SIG-M5 (cell line): ENCODE measurements at regions not wholly inside any gene's neighbourhood (a gene's known extent, or its start where the extent isn't known, plus 50 kb on each side); places are given as distances from the start of the nearest gene placed in this dataset.
"Not testable (repeated sequence)": the region's sequence is repeated elsewhere in the genome, so short reads cannot be mapped to it uniquely, and the experiment has no call there.

Experiments
- DNase-seq: peaks from one replicate; lab custom pipeline; 2025; lab: John Stamatoyannopoulos, UW

DNA sequence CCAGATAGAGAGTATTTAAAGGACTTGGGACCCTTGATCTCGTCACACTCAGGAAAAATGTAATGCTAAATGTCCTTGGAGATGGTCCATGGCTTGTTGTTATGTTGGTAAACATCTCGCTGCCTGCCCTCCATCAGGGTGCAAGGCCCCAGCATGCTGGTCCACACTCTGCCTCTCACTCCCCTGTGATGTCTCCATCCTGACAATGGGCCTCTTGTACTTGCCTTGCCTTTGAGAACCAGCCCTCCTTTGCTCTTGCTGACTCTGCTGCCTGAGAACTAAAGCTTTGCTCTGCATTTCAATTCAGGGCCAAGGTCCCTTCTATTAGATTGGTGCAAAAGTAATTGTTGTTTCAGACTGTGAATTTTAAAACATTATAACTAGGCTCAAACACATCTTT, 131.0 kb upstream of the LMNTD1 start:
- no peak for DNase-seq

DNA sequence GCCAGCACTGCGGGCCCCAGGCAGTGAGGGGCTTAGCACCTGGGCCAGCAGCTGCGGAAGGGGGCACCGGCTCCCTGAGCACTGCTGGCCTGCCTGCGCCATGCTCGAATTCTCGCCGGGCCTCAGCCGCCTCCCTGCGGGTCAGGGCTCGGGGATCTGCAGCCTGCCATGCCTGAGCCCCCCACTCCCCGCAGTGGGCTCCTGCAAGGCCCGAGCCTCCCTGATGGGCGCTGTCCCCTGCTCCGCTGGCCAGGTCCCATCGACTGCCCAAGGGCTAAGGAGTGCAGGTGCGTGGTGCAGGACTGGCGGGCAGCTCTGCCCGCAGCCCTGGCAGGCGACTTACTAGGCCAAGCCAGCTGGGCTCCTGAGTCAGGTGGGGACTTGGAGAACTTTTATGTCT, 133.3 kb upstream of the LMNTD1 start:
- DNase-seq = no peak

DNA sequence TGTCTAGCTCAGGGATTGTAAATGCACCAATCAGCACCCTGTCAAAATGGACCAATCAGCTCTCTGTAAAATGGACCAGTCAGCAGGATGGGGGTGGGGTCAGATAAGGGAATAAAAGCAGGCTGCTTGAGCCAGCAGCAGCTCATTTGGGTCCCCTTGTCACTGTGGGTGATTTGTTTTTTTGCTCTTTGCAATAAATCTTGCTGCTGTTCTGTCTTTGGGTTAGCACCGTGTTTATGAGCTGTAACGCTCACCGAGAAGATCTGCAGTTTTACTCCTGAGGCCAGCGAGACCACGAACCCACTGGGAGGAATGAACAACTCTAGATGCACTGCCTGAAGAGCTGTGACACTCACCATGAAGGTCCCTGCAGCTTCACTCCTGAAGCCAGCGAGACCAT, 134.1 kb upstream of the LMNTD1 start:
- DNase-seq = no peak

DNA sequence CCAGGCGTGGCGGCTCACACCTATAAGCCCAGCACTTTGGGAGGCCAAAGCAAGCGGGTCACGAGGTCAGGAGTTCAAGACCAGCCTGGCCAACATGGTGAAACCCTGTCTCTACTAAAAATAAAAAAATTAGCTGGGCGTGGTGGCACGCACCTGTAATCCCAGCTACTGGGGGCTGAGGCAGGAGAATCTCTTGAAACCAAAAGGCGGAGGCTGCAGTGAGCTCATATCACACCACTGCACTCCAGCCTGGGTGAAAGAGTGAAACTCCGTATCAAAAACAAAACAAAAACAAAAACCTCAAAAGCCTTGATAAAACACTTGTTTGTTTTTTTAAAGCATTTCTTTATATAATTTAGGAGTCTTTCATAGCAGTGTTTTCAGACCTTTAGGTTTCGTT, 135.8 kb upstream of the LMNTD1 start:
- not testable (repeated sequence) for DNase-seq

DNA sequence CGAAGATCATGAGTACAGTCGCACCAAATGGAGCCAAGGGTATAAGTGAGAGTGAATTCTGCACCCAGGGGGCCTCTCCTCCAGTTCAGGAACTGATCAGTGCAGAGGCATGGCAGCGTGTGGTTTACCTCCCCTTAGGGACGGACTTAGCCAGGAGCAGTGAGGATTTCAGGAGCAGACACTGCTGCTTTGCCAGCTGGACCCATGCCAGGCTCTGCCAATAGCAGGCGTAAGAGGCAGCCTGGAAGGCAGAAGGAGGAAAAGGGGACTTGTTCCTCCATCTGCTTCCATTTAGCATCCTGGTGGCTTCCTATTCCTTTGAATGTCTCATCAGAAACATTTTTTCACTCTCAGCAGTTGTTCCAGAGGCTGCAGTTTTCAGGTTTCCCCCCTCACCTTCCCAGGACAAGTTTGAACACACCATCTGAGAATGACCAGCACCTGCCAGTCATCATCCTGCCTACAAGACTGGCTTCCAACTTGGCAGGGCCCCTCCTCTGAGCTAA, 137.0 kb upstream of the LMNTD1 start:
- DNase-seq = no peak

DNA sequence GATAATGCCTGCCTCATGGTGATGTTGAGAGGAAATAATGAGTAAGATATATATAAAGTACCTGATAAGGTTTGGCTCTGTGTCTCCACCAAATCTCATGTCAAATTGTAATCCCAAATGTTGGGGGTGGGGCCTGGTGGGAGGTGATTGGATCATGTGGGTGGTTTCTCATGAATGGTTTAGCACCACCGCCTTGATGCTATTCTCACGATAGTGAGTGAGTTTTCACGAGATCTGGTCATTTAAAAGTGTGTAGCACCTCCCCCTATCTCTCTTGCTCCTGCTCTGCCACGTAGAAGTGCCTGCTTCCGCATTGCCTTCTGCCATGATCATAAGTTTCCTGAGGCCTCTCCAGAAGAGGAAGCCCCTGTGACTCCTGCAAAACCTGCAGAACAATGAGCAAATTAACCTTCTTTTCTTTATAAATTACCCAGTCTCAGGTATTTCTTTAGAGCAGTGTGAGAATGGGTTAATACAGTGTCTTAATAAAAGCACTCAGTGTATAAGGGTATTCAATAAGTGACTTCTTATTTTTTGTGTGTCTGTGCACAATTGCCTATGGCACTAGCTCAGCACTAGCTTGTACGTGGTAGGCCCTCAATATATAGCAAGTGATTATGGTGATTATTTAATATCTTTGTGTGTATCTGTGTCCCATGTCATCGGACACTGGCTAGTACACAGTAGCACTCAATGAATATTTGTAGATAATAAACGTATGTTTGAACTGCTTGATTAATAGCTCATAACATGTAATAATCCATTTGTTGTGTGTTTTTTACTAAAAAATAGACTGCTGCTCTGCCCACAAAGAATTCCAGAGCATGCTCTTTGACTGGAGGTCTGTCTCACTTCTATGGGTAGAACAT, 138.1 kb upstream of the LMNTD1 start:
- no peak for DNase-seq

DNA sequence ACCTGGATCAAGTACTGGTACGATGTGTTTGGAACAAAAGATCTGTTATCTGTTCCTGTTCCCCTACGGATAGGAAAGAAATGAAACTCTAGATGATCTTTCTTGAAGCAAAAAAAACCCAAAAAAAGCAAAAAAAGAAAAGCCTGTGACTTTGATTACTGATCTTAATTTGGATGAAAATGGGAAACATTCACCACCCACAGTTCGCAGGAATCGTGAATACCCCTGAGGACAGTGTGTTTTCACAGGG, 138.7 kb upstream of the LMNTD1 start:
- DNase-seq = no peak

DNA sequence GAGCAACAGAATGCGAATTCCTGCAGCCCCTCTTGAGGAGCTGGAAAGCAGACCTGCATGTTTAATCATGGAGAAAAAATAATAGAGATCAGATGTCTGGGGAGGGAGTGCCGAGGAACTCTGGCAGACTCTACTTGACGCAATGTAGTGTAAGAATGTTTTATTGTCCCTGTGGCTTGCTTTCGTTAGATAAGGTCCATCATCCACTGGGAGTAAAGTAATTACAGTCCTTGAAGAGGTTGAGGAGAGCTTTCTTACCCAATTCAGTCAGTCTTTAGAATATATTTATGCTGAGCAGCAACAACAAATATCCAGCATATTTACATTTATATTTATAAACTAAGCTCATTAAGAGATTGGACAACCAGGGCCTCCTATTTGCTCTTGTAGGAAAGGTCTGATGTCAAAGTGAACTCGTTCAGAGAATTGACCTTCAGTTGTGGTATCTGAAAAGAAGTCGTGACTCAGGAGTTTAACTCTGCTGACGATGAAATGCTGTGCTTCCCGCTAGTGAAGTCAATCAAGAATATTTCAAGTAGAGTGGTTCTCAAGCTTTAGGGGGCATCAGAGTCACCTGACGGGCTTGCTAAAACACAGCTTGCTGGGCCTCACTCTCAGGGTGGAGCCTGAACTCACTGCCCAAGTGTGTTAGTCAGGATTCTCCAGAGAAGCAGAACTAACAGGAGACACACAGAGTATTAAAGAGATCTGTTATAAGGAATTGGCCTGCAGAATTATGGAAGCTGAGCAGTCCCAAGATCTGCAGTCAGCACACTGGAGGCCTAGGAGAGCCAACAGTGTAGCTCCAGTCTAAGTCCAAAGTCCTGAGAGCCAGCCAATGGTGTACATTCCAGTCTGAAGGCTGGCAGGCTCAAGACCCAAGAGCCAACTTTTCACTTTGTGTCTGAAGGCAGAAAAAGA, 139.3 kb upstream of the LMNTD1 start:
- DNase-seq = no peak

DNA sequence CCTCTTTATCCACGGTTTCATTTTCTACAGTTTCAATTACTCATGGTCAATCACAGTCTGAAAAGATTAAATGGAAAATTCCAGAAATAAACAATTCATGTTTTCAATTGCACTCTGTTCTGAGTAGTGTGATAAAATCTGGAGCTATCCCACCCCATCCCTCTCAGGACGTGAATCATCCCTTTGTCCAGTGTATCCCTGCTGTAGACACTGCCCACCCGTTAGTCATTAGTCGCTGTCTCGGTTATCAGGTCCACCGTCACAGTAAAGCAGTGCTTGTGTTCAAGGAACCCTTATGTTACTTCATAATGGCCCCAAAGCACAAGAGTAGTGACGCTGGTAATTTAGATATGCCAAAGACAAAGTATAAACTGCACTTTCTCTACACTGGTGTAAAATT, 141.0 kb upstream of the LMNTD1 start:
- DNase-seq = no peak

DNA sequence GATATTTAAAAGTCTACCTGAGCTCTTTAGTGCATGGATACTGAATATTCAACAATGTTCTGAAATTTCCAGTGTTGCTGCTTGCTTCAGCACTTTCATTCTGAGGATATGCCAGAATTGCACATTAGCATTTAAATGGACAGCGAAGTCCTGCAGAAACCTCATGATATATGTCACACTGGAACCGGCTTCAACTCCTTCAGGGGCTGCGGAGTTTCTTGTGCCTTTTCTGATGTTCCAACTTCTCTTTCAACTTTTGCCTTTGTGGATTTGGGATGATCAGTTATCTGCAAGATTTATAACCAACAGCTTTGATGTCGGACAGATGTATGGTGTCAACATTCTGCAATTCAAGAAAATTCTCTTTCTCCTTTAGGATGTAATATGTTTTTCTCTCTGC, 142.5 kb upstream of the LMNTD1 start:
- DNase-seq = no peak

DNA sequence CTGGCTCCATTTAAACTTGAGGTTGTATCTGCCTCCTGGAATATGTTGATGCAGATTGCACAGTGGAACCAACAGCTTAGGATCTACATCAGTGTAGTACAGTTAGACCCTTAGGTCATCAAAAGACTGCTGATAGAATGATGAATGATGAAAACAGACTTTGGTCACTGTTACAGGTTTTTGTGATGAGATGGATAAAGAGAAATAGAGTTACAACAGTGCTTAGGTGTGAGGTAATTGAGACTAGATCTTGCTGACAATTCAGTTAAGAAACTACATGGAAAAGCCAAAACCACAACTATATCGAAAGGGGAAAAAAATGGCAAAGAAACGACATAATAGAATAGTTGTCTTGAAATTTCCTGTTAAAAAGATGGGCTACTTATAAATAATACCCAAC, 145.7 kb upstream of the LMNTD1 start:
- no peak for DNase-seq

DNA sequence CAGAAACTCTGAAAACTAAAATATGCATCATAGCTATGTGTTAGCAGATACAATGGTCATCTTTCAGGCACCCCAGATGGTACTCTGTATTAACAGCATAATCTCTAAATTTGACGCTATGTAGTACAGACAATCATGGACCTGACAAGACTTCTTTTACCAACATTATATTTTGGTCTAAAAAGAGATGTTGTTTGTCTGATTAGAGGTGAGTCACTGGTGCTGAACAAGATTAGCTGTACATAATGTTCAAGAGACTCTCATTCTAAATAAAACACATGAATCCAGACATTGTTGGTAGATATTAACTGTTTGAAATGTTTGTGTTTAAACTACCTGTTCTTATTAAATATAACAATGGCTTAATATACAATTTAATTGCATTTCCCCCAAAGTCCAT, 146.4 kb upstream of the LMNTD1 start:
- DNase-seq = no peak

DNA sequence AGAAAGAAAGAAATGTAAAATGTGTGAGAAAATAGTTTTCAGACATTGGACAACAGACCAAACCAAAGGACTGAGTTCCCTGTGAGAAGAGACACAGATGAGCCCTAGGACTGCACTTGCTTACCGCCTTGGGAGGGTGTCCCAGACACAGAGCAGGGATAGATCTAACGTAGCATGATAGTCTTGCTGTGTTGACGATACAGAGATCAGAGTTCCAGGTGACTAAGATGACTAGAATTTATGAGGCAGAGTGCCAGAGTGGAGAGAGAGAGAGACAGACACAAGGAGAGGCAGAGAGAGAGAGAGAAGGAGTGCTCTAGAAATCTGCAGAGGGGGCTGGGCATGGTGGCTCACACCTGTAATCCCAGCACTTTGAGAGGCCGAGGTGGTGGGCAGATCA, 148.2 kb upstream of the LMNTD1 start:
- no peak for DNase-seq

DNA sequence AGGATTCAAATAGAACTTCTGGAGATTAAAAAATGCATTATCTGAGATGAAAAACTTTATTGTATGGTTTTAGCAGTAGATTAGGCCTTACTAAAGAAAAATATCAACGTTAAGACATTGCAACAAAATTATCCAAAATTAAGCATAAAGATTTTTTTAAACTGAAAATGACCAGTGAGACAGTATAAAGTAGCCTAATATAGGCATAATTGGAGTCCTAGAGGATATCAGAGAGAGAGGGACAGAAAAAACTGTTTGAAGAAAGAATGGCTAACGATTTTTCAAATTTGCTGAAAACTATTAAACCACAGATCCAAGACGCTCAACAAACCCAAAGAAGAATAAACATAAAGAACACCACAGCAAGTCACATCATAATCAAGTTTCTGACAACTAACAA, 149.5 kb upstream of the LMNTD1 start:
- no peak for DNase-seq

DNA sequence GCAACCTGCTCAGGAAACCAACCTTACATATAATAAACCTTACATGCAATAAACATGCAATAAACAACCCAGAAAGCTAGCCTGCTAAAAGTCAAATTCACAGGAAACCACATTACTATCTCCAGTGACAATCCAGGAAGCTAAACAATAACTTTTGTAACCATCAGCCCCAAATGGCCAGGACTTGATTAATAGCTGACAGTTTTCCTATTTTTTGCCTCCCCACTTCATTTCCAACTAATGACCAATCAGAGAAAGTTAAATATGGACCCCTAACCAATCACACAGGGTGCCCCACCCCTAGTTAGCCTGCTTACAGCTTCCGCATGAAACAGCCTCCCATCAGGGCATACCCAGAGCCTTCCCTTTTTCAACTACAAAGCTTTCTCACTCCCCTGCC, 152.2 kb upstream of the LMNTD1 start:
- no peak for DNase-seq

DNA sequence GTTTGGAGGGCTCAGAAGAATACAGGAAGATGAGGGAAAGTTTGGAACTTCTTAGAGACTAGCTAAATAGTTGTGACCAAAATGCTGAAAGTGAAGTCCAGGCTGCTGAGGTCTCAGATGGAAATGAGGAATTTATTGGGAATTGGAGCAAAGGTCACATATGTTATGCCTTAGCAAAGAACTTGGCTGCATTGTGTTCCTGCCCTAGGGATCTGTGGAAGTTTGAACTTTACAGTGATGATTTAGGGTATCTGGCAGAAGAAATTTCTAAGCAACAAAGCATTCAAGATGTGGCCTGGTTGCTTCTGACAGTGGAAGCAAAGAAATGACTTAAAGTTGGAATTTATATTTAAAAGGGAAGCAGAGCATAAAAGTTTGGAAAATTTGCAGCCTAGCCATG, 153.6 kb upstream of the LMNTD1 start:
- not testable (repeated sequence) for DNase-seq

DNA sequence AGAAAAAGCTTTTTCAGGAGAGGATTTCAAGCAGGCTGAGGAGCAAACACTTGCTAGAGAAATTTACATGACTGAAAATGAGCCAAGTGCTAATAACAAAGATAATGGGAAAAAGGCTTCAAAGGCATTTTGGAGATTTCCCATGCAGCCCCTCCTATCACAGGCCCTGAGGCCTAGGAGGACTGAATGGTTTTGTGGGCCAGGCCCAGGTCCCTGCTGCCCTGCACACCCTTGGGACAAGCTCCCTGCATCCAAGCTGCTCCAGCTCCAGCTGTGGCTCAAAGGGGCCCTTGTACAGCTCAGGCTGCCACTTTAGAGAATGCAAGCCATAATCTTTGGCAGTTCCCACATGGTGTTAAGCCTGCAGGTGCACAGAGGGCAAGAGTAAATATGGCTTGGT, 154.0 kb upstream of the LMNTD1 start:
- no peak for DNase-seq

DNA sequence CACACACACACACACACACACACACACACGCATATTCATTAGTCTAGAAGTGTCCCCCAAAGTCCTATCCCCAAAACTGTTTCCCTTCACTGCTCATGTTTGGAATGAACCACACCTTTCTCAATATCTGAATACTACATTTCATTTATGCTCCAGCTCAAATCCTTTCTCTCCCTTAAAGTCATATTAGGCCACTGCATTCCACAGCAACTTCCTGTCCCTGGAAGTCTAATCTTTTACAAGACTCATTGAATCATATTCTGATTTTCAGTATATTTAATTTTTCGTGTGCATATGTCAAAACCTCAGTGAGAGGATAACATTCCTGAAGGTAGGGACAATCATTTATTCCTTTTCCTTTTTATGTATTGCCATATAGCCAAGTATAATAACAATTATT, 155.6 kb upstream of the LMNTD1 start:
- no peak for DNase-seq

DNA sequence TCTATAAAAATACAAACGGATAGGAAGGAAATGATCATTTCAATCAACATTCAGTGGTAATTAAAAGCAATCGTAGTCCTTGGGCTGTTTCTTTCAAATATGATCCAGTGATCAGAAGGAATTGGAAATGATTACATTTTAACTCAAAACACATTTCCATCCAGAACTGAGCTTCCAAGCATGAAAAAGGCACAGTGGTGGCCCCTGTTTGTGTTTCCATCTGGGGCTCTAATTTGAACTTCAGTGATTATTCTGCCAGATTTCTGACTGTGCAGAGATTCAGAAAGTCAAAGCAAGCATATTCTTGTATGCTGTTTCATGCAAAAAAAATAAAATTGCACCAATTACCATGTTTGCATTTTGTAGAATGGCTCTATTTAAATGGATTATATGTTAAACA, 157.0 kb upstream of the LMNTD1 start:
- DNase-seq = no peak

DNA sequence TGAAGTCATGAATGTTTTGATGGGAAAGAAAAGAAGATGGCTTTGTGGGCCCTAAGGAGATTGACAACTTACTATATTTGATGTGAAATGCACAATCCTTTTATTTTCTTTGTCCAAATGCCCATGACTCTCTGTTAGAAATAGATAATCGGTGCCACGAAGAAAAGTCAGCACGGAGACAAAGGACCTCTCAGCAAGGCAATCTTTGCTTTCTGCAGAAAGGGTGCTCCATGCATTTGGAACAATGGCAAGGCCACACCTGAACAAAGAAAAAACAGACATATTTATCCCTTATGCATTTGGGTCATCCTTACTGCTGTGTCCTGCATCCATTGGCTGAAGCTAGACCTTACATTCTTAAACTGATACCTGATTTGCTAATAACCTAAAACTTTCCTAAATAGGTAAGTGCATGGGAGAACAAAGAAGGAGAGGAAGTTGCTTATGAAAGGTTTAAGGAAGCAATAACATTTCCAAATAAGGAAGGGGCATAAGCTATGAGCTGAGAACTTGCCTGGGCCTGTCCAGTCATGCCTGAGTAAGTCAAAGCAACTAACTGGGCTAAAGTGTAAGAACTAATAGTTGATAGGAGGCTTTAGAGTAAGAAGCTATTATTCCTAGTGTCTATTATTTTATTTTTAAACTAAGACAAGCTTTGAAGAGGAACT, 158.0 kb upstream of the LMNTD1 start:
- DNase-seq = not testable (repeated sequence)

DNA sequence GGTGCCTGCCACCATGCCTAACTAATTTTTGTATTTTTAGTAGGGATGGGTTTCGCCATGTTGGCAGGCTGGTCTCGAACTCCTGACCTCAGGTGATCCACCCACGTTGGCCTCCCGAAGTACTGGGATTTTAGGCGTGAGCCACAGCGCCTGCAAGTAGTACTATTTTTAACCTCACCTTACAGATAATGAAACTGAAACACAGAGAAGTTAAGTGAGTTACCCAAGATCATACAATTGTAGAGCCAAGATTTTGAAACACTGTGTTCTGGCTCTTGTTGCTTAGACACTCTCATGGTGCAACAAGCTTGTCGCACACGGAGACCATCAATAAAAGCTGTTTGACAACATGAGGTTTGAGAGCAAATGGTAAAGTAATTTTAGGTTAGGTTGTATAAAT, 159.1 kb upstream of the LMNTD1 start:
- no peak for DNase-seq

DNA sequence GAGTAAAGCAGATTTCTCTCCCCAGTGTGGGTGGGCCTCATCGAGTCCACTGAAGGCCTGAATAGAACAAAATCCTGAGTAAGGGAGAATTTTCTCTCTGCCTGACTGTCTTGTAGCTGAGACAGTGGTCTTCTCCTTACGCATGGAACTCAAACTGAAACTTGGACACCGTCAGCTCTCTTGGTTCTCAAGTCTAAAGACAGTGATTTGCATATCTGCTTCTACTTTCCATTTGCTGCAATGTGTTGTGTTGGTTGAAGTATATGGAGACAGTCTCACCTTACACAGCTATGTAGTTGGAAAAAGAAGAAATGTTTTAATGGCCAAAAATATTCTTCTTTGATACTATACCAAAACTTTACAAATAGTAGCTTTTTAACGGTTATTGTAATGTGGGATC, 160.2 kb upstream of the LMNTD1 start:
- DNase-seq = no peak
